Testis (tissue), 2 donors: ENCODE measurements at regions not wholly inside any gene's neighbourhood (a gene's known extent, or its start where the extent isn't known, plus 50 kb on each side); places are given as distances from the start of the nearest gene placed in this dataset.

Experiments used
- DNase-seq: peaks from one replicate; pipeline ENCODE4 v3.0.0-alpha.2; 2019
- H3K27ac ChIP-seq, 2 donors: fragments of 200-600 bp; sonication (generic); one replicate each; pipeline ENCODE4 v1.5.1; 2019
- H3K27me3 ChIP-seq: fragments of 200-600 bp; sonication (generic); one replicate; pipeline ENCODE4 v1.5.1; 2019
- H3K36me3 ChIP-seq: fragments of 200-600 bp; sonication (generic); one replicate; pipeline ENCODE4 v1.5.1; 2017; ENCODE audit warnings: low read depth; ENCODE audit errors: missing control alignments
- H3K4me1 ChIP-seq: fragments of 200-600 bp; sonication (generic); one replicate; pipeline ENCODE4 v1.5.1; 2019
- H3K4me3 ChIP-seq, 2 donors: fragments of 200-600 bp; sonication (generic); one replicate each; pipeline ENCODE4 v1.5.1; 2017 to 2019
- H3K9me3 ChIP-seq: fragments of 200-600 bp; sonication (generic); one replicate; pipeline ENCODE4 v1.5.1; 2017
- POLR2A ChIP-seq: fragments of 450-650 bp; IDR thresholded peaks from one replicate; pipeline ENCODE4 v1.6.1; 2017; ENCODE audit warnings: antibody characterized with exemption, mild to moderate bottlenecking, moderate library complexity
- WGBS, 2 donors: methylation state at CpG; one replicate each; pipeline ENCODE4 v1.1.5; 2018; 5-methylcytosine and 5-hydroxymethylcytosine counted together
- intact Hi-C: fragments of 100-400 bp; cut with DNase I; formaldehyde crosslinking; loops from one replicate; pipeline ENCODE4 v1.15.1; 2023; ENCODE audit warnings: low total_unique reads
- TF ChIP-seq, protein P1 (sequence below), 3 experiments: fragments of 450-650 bp in 2 of 3; fragments of 200-600 bp in 1 of 3; sonication (generic) in 1 of 3; IDR thresholded peaks; one replicate each; pipeline ENCODE4 v1.5.1; 2016 to 2019; ENCODE audit warnings: antibody characterized with exemption in 3 of 3, mild to moderate bottlenecking in 2 of 3, moderate library complexity in 1 of 3

DNA sequence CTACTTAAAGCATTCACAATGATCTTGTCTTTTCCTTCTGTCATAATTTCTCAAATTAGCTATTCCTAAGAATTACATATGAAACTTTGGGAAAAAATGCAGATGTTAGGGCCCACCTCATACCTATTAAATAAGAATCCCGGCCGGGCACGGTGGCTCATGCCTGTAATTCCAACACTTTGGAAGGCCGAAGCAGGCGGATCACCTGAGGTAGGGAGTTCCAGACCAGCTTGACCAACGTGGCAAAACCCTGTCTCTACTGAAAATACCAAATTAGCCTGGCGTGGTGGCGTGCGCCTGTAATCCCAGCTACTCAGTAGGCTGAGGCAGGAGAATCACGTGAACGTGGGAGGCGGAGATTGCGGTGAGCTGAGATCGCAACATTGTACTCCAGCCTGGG lies 158.4 kb upstream of the TLL1 start:
- no peaks in the 10 kb centered on the region for H3K4me1 ChIP-seq
- H3K27me3 ChIP-seq: no peaks in the 10 kb centered on the region
- peak; percentile 49 for DNase-seq
- WGBS, 2 donors: 50 to 66% methylated on average over 14 of the region's 14 CpGs
- peak overlapping the region; percentile 8 to 13 for H3K4me3 ChIP-seq
- H3K27ac ChIP-seq: no peak overlapping the region
- H3K9me3 ChIP-seq: no peaks in the 10 kb centered on the region
- TF ChIP-seq, protein P1, sequence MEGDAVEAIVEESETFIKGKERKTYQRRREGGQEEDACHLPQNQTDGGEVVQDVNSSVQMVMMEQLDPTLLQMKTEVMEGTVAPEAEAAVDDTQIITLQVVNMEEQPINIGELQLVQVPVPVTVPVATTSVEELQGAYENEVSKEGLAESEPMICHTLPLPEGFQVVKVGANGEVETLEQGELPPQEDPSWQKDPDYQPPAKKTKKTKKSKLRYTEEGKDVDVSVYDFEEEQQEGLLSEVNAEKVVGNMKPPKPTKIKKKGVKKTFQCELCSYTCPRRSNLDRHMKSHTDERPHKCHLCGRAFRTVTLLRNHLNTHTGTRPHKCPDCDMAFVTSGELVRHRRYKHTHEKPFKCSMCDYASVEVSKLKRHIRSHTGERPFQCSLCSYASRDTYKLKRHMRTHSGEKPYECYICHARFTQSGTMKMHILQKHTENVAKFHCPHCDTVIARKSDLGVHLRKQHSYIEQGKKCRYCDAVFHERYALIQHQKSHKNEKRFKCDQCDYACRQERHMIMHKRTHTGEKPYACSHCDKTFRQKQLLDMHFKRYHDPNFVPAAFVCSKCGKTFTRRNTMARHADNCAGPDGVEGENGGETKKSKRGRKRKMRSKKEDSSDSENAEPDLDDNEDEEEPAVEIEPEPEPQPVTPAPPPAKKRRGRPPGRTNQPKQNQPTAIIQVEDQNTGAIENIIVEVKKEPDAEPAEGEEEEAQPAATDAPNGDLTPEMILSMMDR (IDR thresholded peaks at IDR 0.05): no peak
- no peak for TF ChIP-seq POLR2A
- no peaks in the 10 kb centered on the region for H3K36me3 ChIP-seq
- intact Hi-C loops: no loop called here

DNA sequence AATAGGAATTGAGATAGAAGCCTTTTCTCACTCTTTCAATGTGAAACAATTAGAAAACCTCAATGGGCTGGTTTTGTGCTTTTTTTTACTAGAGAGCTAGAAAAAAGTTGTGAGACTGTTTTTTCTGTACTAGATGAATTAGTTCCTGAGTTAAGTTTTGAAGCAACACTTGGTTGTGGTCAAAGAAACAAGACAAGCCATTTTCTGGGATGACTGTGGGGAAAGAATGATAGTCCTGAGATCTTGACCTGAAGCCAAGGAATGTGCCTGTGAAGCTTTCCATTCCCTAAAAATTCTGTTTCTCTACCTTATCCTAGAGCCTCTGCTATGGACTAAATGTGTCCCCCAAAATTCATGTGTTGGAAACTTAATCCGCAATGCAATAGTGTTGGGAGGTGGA lies 157.8 kb upstream of the TLL1 start:
- no peak for TF ChIP-seq POLR2A
- TF ChIP-seq, protein P1 (IDR thresholded peaks at IDR 0.05): no peak
- peak overlapping the region in 1 of 2 donors; percentile 8 for H3K4me3 ChIP-seq
- H3K27me3 ChIP-seq: no peaks in the 10 kb centered on the region
- H3K36me3 ChIP-seq: no peaks in the 10 kb centered on the region
- DNase-seq: no peak
- no peaks in the 10 kb centered on the region for H3K9me3 ChIP-seq
- no peak overlapping the region for H3K27ac ChIP-seq
- no peaks in the 10 kb centered on the region for H3K4me1 ChIP-seq
- WGBS, 2 donors: 80 to 89% methylated on average over 1 of the region's 1 CpG
- intact Hi-C loops: no loop called here

DNA sequence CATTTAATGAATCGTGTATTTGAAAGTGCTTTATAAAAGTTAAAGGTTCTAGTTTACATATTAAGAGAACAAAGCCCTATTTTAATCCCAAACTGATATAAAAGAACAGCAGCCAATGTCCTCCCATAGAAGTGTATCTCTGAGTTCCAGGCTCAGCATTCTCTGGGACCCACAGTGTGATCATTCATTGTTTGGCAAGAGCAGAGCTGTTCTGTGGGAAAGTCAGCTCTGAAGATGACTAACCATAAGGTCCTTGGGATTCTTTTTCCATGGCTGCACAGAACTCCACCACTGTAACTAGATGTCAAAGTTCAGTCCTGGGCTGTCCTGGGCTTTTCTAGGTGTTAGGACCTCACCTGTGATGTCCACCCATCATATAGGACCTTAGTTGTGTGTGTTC lies 157.0 kb upstream of the TLL1 start:
- no peak for DNase-seq
- Histone ChIP-seq H3K4me3 (no peak overlapping the region), H3K27ac (no peak overlapping the region), H3K4me1 (no peaks in the 10 kb centered on the region), H3K36me3 (no peaks in the 10 kb centered on the region), H3K27me3 (no peaks in the 10 kb centered on the region), H3K9me3 (no peaks in the 10 kb centered on the region)
- intact Hi-C loops: no loop called here
- no peak for TF ChIP-seq POLR2A
- TF ChIP-seq, protein P1 (IDR thresholded peaks at IDR 0.05): no peak
- 43% methylated on average over 1 of the region's 1 CpG for WGBS, 2 donors

DNA sequence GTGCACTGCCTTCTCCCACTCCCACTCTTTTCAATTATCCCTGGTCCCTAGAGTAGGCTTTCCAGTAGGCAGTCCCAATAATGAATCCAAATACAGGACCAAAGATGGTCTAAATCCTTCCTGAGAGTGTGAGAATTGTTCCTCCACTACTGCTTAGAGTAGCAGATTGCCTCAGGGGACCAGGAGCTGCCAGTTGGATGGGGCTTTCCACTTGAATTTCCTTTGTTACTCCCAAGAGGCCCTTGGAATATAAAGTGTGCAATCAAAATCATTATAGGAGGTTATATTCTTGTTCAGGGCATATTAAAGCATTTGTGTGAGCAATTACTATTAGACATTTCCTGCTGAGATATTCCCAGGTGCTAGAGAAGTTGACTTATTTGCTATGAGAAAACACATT lies 156.6 kb upstream of the TLL1 start:
- Histone ChIP-seq H3K36me3 (no peaks in the 10 kb centered on the region), H3K27ac (no peak overlapping the region), H3K9me3 (no peaks in the 10 kb centered on the region), H3K4me3 (no peak overlapping the region), H3K4me1 (no peaks in the 10 kb centered on the region), H3K27me3 (no peaks in the 10 kb centered on the region)
- TF ChIP-seq POLR2A: no peak
- TF ChIP-seq, protein P1 (IDR thresholded peaks at IDR 0.05): no peak
- no peak for DNase-seq
- intact Hi-C loops: no loop called here

DNA sequence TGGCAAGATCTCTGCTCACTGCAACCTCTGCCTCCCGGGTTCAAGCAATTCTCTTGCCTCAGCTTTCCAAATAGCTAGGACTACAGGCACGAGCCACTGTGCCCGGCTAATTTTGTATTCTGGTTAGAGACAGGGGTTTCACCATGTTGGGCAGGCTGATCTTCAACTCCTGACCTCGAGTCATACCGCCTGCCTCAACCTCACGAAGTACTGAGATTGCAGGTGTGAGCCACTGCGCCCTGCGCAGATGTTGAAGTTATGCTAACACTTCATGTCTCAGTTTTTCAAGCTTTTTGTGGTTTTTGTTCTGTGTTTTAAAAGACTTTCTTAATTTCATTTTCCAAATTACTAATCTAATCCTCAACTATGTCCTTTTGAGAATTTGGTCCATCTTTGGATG lies 154.4 kb upstream of the TLL1 start:
- Histone ChIP-seq H3K4me1 (no peaks in the 10 kb centered on the region), H3K9me3 (no peaks in the 10 kb centered on the region), H3K4me3 (no peak overlapping the region), H3K36me3 (no peaks in the 10 kb centered on the region), H3K27me3 (no peaks in the 10 kb centered on the region), H3K27ac (no peak overlapping the region)
- DNase-seq: no peak
- 90 to 92% methylated on average over 8 of the region's 8 CpGs for WGBS, 2 donors
- TF ChIP-seq, protein P1 (IDR thresholded peaks at IDR 0.05): no peak
- no peak for TF ChIP-seq POLR2A
- intact Hi-C loops: no loop called here
